ENCODE measurements at regions not wholly inside any gene's neighbourhood (a gene's known extent, or its start where the extent isn't known, plus 50 kb on each side); places are given as distances from the start of the nearest gene placed in this dataset.

- peak; percentile 66 for DNase-seq (ENCODE audit: low read depth)
- TF ChIP-seq, protein P1, sequence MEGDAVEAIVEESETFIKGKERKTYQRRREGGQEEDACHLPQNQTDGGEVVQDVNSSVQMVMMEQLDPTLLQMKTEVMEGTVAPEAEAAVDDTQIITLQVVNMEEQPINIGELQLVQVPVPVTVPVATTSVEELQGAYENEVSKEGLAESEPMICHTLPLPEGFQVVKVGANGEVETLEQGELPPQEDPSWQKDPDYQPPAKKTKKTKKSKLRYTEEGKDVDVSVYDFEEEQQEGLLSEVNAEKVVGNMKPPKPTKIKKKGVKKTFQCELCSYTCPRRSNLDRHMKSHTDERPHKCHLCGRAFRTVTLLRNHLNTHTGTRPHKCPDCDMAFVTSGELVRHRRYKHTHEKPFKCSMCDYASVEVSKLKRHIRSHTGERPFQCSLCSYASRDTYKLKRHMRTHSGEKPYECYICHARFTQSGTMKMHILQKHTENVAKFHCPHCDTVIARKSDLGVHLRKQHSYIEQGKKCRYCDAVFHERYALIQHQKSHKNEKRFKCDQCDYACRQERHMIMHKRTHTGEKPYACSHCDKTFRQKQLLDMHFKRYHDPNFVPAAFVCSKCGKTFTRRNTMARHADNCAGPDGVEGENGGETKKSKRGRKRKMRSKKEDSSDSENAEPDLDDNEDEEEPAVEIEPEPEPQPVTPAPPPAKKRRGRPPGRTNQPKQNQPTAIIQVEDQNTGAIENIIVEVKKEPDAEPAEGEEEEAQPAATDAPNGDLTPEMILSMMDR (conservative IDR thresholded peaks at IDR 0.05; ENCODE audit: low read depth, low read length) = no peak
- H3K4me3 ChIP-seq (ENCODE audit: low read depth, low read length) = no peak overlapping the region
Observed at GRCh38 chr21:37983336-37984095, 67.3 kb upstream of the KCNJ6 start.

DNA sequence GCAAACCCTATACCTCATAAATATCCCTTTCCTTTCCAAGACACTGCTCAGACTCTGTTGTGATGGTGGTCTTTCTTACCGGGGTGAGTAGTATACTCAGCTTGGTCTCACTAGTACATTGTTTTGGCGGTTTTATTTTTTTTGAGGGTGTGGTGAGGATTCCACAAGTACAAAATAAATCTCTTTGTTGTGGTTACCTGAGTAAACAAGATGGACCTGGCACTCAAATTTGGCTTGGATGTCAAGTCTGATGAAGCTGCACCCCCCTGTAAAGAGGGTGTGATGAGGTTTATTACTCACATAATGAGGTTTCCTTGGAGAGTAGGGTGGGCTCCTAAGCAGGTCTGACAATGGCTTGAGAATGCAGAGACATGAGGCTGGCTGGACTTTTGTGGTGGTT, 68.2 kb upstream of the KCNJ6 start:
- no peak overlapping the region for H3K4me3 ChIP-seq (ENCODE audit: low read depth, low read length)
- no peak for DNase-seq (ENCODE audit: low read depth)
- TF ChIP-seq, protein P1 (conservative IDR thresholded peaks at IDR 0.05; ENCODE audit: low read depth, low read length) = no peak

DNA sequence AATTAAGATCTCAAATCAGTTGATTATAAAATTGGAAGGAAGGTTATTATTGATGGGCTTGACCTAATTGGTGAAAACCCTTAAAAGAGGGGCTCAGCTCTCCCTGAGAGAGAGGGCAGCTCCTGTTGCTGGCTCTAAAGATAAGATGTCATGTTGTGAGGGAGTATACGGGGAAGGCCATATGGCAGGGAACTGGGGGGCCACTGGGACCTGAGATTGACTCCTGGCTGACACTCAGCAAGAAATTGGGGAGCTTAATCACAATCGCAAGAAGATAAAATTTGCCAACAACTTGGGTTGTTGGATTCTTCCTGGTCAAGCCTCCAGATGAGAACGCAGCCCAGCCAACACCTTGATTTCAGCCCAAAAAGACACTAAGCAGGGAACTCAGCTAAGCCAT, 69.7 kb upstream of the KCNJ6 start:
- no peak overlapping the region for H3K4me3 ChIP-seq (ENCODE audit: low read depth, low read length)
- DNase-seq (ENCODE audit: low read depth) = no peak
- TF ChIP-seq, protein P1 (conservative IDR thresholded peaks at IDR 0.05; ENCODE audit: low read depth, low read length) = no peak

DNA sequence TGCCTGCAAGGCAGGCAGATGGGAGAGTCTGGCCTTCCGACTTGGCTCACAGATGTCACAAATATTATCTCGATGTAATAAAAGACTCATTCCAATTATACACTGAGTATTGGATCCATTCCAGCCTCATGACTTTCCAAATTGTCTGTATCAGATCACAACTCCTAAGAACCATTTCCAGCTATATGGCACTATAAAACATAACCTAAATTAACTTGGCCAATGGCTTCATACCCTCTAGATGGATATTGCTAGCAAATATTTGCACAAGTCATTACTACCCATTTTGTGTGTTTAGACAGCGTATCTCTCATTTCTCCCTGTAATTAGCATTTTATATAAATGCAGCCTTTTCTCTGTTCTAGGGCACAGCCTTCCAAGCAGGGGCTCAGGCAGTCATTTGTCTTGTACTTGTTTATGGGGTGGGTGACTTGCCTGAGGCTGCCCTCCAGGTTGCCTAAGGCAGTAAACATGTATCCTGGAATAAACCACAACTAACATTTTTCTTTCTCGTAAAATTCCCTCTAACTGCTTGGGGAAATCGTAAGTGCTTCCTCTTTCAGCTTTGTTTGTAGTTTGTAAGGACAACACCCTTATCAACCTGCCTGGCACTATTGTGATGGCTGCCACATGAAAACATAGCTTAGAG, 70.6 kb upstream of the KCNJ6 start:
- TF ChIP-seq, protein P1 (conservative IDR thresholded peaks at IDR 0.05; ENCODE audit: low read depth, low read length) = no peak
- H3K4me3 ChIP-seq (ENCODE audit: low read depth, low read length) = no peak overlapping the region
- no peak for DNase-seq (ENCODE audit: low read depth)

- no peak overlapping the region for H3K4me3 ChIP-seq (ENCODE audit: low read depth, low read length)
- no peak for DNase-seq (ENCODE audit: low read depth)
- TF ChIP-seq, protein P1 (conservative IDR thresholded peaks at IDR 0.05; ENCODE audit: low read depth, low read length) = no peak
Observed at GRCh38 chr21:37987668-37988067, 71.4 kb upstream of the KCNJ6 start.

DNA sequence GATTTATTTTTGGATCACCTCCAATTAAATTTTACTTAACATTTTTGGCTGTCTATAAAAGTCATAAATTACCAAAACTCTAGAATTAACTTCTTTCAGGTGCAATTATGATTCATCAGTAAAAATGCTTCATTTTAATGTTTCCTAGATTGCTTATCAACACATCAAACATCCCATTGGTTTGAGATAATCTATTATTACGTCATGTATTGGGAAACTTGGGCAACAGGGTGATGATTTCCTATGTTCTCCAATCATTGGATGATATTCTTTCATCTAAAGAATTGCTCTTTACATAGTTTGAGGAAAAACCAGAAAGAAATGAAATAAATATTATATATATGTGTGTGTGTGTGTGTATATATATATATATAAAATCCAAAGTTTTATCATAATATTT, 76.8 kb upstream of the KCNJ6 start:
- DNase-seq (ENCODE audit: low read depth) = no peak
- TF ChIP-seq, protein P1 (conservative IDR thresholded peaks at IDR 0.05; ENCODE audit: low read depth, low read length) = no peak
- H3K4me3 ChIP-seq (ENCODE audit: low read depth, low read length) = no peak overlapping the region

DNA sequence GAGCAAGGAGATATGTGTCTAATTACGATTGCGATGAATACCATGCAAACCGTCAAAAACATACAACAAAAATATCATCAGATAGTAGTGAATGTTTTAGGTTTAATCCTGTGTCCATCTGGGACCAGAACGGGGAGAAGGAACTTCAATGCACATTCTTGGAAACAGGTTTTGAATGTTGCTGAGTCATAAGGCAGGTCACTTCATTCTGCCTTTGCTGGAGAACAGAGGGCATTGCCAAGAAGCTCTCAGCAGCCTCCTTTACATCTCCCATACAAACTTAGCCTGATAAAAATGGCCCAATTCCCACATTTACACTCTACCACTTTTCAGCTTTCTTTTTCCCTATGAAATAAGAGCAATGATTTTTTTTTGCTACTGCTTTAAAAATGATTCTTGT, 78.0 kb upstream of the KCNJ6 start:
- DNase-seq (ENCODE audit: low read depth) = no peak
- TF ChIP-seq, protein P1 (conservative IDR thresholded peaks at IDR 0.05; ENCODE audit: low read depth, low read length) = no peak
- H3K4me3 ChIP-seq (ENCODE audit: low read depth, low read length) = no peak overlapping the region

All from epithelial cell of proximal tubule (primary cell).